Esophagus squamous epithelium (tissue), 5 donors: ENCODE measurements at regions not wholly inside any gene's neighbourhood (a gene's known extent, or its start where the extent isn't known, plus 50 kb on each side); places are given as distances from the start of the nearest gene placed in this dataset.

Experiments
- DNase-seq: peaks from one replicate; lab custom pipeline; 2025; lab: John Stamatoyannopoulos, UW
- H3K27ac ChIP-seq, 4 donors: fragments of 200-600 bp; sonication (generic); one replicate each; pipeline ENCODE4 v1.5.1; 2016 to 2019; ENCODE audit warnings: mild to moderate bottlenecking in 1 of 4
- H3K27me3 ChIP-seq, 4 donors: fragments of 200-600 bp; sonication (generic); 1 replicate in 3 of 4; 2 replicates in 1 of 4; pipeline versions ENCODE4 v1.5.1 to v1.6.0; 2017 to 2021; ENCODE audit warnings: antibody characterized with exemption in 1 of 4
- H3K36me3 ChIP-seq, 3 donors: fragments of 200-600 bp; sonication (generic); one replicate each; pipeline ENCODE4 v1.5.1; 2016 to 2019
- H3K4me1 ChIP-seq, 3 donors: fragments of 200-600 bp; sonication (generic); one replicate each; pipeline ENCODE4 v1.5.1; 2017 to 2019
- H3K4me3 ChIP-seq, 4 donors: fragments of 200-600 bp; sonication (generic); 1 replicate in 3 of 4; 2 replicates in 1 of 4; pipeline ENCODE4 v1.5.1; 2016 to 2019; ENCODE audit warnings: mild to moderate bottlenecking in 2 of 4, moderate library complexity in 1 of 4
- H3K9me3 ChIP-seq, 3 donors: fragments of 200-600 bp; sonication (generic); one replicate each; pipeline ENCODE4 v1.5.1; 2016 to 2019
- CTCF ChIP-seq, 6 experiments: fragments of 450-650 bp in 4 of 6; fragments of 200-600 bp in 2 of 6; sonication (generic) in 2 of 6; IDR thresholded peaks; one replicate each; pipeline ENCODE4 v1.5.1; 2016 to 2019; ENCODE audit warnings: antibody characterized with exemption in 6 of 6, mild to moderate bottlenecking in 4 of 6, moderate library complexity in 4 of 6
- POLR2A ChIP-seq, 4 donors: fragments of 450-650 bp; IDR thresholded peaks; one replicate each; pipeline ENCODE4 v1.6.1; 2017; ENCODE audit warnings: antibody characterized with exemption in 4 of 4, mild to moderate bottlenecking in 4 of 4, moderate library complexity in 3 of 4
- WGBS, 2 donors: methylation state at CpG; one replicate each; pipeline ENCODE4 v1.1.5; 2018; 5-methylcytosine and 5-hydroxymethylcytosine counted together
- intact Hi-C: fragments of 100-400 bp; cut with DNase I; formaldehyde crosslinking; loops from one replicate; pipeline ENCODE4 v1.15.0; 2022
- donor health status: DM: yes; HTN: yes; CAD: no.

DNA sequence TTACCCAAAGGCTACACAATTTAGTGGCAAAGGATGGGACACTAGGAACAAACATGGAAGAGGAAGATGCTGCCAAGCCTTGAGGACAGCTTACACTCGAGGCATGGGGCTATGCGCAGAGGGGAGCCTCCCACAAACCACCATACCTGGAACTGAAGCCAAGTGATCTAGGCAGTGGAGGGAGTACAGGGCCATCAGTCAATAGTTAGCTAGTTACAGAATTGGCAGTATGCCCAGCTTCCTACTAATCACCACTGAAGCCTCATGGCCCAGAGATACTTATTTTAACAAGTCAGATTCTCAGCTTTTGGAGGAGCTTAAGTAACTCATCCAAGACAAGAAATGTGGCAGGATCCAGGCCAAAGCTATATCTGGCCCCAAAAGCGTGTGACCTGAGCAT is 226.6 kb upstream of the MOCS1 start:
- WGBS, 2 donors = 54 to 77% methylated on average over 2 to 3 of the region's 3 CpGs
- no peak for DNase-seq
- no peak overlapping the region for H3K4me3 ChIP-seq

DNA sequence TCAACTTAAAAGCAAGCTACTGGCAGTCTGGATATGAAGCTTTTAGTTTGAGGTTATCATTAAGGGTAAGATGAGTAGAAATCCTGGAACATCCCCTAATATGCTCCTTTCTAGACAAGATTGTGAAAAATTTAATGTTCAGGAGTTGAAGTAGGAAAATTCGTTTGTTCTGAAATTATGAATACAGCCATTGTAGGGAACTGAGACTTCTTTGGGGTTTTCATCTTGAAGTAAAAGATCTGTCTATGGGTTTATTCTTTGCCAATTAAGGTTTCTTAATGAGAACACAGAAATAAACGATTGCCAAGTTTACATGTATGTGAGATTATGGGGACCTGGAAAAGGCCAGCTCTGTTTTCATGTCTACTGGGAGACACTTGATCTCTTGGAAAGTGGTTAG is 225.6 kb upstream of the MOCS1 start:
- 48 to 56% methylated on average over 2 of the region's 2 CpGs for WGBS, 2 donors
- peaks cover 0 to 18% (median 0%) of the 10 kb centered on the region in 3 donors for H3K4me1 ChIP-seq
- H3K36me3 ChIP-seq = no peaks in the 10 kb centered on the region
- peak overlapping the region in 2 of 4 donors; percentile 30 to 49 for H3K27ac ChIP-seq
- intact Hi-C loops = no loop called here
- DNase-seq = no peak
- H3K4me3 ChIP-seq = no peak overlapping the region
- TF ChIP-seq POLR2A (IDR thresholded peaks at IDR 0.05) (no peak), CTCF (IDR thresholded peaks at IDR 0.05) (no peak)
- H3K27me3 ChIP-seq = no peaks in the 10 kb centered on the region
- no peaks in the 10 kb centered on the region for H3K9me3 ChIP-seq

More for the DNA sequence above, 226.6 kb upstream of the MOCS1 start:
- H3K4me1 ChIP-seq = peaks cover 0 to 28% (median 0%) of the 10 kb centered on the region in 3 donors
- H3K27ac ChIP-seq = no peak overlapping the region
- no peaks in the 10 kb centered on the region for H3K9me3 ChIP-seq
- intact Hi-C loops = no loop called here
- no peaks in the 10 kb centered on the region for H3K36me3 ChIP-seq
- TF ChIP-seq CTCF (IDR thresholded peaks at IDR 0.05) (no peak), POLR2A (IDR thresholded peaks at IDR 0.05) (no peak)
- H3K27me3 ChIP-seq = no peaks in the 10 kb centered on the region

DNA sequence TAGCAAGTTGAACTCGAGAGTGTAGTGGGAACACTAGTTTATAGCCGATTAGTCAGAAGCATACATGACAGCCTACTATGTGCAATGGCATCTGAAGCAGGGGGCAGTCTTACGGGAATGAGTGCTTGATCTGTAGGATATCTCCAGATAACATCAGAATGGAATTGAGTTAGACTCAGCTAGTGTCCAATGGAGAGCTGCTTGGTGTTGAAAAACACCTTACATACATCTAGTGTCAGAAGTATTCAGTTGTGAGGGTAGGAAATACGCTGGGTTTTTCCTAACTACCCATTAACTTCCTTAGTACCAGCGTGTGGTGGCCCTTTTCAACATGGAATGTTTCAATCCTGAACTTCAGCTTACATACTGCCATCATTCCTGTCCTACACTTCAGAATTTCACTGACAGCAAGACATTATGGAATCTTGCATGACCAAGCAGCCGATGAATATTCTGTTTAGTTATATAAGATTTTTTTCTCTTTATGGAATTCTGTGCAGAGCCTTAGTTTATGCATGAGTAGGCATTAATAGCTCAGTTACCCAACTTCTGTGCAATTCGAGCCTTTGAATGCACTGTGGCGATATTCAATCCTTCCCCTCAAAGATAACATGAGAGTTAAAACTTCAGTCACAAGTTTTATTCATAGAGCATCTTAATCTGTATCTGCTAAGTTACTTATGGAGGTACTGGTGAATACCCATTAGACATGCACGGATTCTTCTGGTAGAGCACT is 218.6 kb upstream of the MOCS1 start:
- Histone ChIP-seq H3K9me3 (no peaks in the 10 kb centered on the region), H3K4me1 (no peaks in the 10 kb centered on the region), H3K27me3 (no peaks in the 10 kb centered on the region), H3K27ac (no peak overlapping the region), H3K36me3 (no peaks in the 10 kb centered on the region), H3K4me3 (no peak overlapping the region)
- intact Hi-C loops = no loop called here
- DNase-seq = no peak
- TF ChIP-seq CTCF (IDR thresholded peaks at IDR 0.05) (no peak), POLR2A (IDR thresholded peaks at IDR 0.05) (no peak)
- WGBS, 2 donors = 61 to 71% methylated on average over 9 of the region's 9 CpGs

- H3K27ac ChIP-seq = no peak overlapping the region
- no peaks in the 10 kb centered on the region for H3K27me3 ChIP-seq
- no peak for TF ChIP-seq POLR2A (IDR thresholded peaks at IDR 0.05)
- TF ChIP-seq CTCF (IDR thresholded peaks at IDR 0.05) = no peak
- no peaks in the 10 kb centered on the region for H3K4me1 ChIP-seq
- no peak for DNase-seq
- no peaks in the 10 kb centered on the region for H3K9me3 ChIP-seq
- intact Hi-C loops = no loop called here
- H3K4me3 ChIP-seq = no peak overlapping the region
- no peaks in the 10 kb centered on the region for H3K36me3 ChIP-seq
Observed at GRCh38 chr6:40152196-40152595, 217.9 kb upstream of the MOCS1 start.

- Histone ChIP-seq H3K4me3 (no peak overlapping the region), H3K36me3 (no peaks in the 10 kb centered on the region), H3K27me3 (no peaks in the 10 kb centered on the region), H3K27ac (no peak overlapping the region), H3K4me1 (no peaks in the 10 kb centered on the region), H3K9me3 (no peaks in the 10 kb centered on the region)
- intact Hi-C loops = no loop called here
- 64 to 69% methylated on average over 2 of the region's 2 CpGs for WGBS, 2 donors
- no peak for DNase-seq
- no peak for TF ChIP-seq CTCF (IDR thresholded peaks at IDR 0.05)
- no peak for TF ChIP-seq POLR2A (IDR thresholded peaks at IDR 0.05)
Observed at GRCh38 chr6:40148882-40149573, 214.8 kb upstream of the MOCS1 start.
